NCI-H82 treated with DMSO at 0.1 percent for 48 hours (cell line): ENCODE measurements at regions not wholly inside any gene's neighbourhood (a gene's known extent, or its start where the extent isn't known, plus 50 kb on each side); places are given as distances from the start of the nearest gene placed in this dataset.

Source experiments
- DNase-seq: peaks from one replicate; lab custom pipeline; 2025; ENCODE audit not compliant: unreplicated experiment; lab: John Stamatoyannopoulos, UW

DNA sequence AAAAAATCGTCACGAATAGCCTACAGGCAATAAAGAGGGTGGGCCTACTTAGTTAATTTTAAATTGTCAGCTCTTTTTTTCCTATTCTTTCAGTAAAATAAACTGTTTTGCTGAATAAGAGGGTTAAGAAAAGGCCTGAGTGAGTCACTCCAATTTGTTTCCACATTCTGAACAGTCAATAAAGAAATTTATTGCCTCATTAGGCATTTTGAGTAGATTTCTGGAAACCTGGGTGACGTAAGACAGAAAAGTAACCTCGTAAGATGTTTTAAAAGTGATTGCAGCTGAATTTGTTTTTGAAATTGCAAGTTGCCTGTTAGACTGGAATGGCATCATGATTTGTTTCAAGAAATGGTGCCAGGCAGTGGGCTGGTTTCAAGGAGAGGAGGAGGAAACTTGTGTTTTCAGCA is 439.3 kb downstream of the USP25 start:
- no peak for DNase-seq

DNA sequence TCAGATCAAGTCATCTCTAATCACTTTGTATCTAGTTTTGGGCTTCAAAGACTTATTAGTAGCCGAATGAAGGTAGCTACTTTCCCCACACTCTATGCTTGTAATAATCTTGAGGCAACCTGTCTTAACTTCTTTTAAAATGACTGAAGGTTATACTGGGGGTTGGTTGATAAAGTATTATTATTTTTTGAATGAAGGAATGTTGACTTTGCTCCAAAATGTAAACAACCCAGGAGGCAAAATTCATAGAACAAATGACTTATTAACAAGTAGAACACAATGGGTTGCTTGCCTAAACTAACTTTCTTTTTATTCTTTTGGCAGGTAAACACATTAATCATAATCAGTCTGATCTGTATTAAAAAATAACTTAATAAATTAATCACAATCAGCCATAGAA is 440.0 kb downstream of the USP25 start:
- no peak for DNase-seq

DNA sequence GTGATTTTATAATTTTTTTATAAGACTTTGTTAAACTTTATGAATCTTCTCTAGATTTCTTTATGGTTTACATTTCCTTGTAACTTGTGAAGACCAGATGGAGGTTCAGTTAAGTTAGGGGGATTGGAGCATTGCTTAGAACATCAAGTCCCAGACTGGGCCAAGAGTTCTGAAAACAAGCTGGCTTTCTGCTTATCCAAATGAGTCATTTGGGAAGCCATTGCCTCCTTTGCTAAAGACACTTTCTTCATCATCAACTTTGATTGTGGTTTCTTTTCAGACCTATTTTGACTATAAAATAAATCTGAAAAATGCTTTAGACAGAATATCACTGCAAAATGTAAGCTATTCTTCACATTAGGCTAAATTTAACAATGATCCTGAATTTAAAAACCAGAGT is 446.8 kb downstream of the USP25 start:
- no peak for DNase-seq

DNA sequence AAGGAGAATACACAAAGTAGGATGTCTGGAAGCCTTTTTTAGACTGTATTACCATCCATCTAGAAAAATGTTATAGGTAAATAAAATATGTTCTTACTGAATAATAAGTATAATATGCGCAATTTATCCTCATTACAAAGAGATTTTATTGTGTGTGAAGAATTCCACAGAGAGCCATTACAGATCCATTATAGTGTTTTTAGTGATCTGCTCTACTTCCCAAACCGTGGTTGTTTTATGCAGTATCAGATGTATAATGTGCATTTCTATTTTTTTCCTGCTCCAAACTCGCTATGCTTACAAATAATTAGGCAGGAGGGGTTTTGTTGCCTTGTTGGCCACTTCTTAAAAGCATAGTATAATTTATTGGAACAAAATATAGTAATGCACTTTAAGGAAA is 447.8 kb downstream of the USP25 start:
- DNase-seq: no peak

DNA sequence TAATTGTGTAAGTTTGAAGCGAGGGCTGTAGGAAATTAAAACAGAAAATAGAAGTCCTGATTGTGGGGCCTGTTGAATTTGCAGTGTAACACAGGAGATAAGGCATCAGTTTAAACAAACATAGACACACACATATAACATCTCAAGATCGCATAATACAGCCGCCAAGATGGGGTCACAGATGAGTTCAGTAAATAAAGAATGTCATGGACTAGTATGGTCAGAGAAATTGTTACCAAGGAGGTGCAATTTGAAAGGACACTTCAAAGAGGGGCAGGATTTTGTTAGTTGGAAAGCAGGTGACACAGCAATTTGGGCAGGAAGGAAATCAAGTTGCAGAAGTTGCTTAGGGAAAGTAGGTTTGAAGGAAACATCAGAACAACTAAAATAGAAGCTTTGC is 450.0 kb downstream of the USP25 start:
- DNase-seq: no peak

DNA sequence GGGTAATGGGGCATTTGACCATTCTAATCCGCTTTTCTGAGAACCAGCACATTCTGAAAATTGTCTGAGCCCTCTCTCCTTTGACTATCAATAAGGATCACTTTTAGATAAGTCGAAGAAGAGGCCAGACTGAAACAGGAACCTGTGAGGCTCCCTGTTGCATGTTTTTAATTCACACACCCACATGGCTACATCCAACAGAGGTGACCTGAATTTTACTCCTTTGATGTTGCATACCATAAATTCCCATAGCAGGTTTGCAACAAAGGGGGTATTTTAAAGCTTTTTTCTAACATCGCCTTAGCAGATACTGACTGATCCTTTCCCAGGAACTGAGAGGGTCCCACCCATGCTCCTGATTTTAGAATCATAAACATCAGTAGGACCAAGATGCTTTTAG is 450.8 kb downstream of the USP25 start:
- DNase-seq: no peak

DNA sequence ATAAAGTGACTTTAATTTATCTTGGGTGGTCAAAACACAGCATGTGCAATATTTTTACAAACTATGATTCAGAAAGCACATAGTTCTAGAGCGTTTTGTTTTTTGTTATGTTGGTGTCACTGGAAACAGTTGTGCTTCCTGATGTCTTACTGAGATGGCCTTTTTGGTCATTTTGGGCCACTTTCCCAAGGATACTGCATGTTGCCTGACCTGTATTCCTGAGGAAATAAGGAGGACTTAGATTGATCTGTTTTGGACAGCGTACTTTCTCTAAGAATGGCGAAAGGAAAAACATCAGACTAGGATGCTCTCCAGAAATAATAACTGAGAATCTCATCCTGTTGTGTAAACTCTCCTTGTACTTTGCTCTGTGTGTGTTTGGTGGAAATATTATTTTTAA is 451.2 kb downstream of the USP25 start:
- no peak for DNase-seq

DNA sequence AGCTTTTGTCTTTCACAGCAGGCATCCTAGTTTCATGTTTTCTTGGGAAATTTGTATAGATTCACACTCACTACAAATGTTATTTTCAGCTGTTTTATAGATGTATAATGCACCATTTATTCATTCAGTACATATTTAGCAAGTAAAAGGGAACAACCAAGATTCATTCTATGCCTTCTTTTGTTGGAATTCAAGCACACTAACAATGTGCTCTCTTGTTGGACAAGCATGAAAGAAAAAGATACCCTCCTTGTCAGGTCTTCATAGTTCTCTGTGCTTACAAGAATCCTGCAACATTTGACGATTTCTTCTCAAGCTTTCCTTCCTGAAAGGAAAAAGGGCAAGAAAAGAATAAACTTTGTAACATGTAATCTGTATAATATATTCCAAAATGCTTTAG is 456.0 kb downstream of the USP25 start:
- no peak for DNase-seq

DNA sequence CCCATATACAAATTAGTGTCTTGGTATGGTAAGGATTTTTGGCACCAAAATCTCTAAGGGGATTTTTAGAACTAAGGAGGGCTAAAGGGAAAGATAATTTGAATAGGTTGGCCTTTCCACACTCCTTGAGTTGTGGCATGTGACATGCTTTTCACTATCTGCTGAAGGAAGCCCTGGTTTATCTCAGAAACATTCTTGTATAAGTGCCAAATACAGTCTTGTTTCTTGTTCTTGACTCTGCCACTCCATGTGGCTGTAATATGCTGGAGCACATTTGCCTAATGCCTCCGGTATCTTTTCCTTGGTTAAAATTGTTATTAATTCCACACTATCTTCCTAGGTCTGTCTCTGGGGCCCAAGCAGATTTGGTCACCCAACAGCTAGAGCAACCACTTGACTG is 457.0 kb downstream of the USP25 start:
- no peak for DNase-seq

DNA sequence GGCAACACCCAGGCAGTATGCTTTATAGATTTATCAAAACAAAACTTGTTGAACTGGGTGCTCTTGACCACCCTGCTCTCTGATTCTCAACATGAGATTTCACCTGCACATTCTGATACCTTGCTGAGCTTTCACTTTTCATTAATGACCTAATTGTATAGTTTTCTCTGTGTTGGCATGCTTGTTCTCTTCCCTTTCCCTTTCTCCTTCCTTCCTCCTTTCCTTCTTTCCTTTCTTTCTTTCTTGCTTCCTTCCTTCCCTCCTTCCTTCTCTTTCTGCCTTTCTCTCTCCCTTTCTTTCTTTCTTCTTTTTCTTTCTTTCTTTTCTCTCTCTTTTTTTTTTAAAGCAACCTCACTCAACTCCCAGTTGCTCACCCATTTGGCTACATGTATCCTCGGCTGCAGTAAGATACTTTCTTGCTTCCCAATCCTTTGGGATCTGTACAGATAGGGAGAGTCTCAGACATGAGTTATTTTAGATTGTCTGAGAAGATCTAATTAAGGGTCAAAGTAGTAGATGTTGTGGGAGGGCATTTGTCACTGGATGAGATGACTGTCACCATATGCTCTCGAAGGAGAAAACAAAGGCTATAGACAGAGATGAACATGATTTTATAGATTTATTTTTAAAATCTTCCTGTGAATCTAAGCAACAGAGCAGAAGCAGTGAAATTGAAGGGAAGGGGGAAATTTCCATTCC is 458.0 kb downstream of the USP25 start:
- DNase-seq: peak; percentile 92

DNA sequence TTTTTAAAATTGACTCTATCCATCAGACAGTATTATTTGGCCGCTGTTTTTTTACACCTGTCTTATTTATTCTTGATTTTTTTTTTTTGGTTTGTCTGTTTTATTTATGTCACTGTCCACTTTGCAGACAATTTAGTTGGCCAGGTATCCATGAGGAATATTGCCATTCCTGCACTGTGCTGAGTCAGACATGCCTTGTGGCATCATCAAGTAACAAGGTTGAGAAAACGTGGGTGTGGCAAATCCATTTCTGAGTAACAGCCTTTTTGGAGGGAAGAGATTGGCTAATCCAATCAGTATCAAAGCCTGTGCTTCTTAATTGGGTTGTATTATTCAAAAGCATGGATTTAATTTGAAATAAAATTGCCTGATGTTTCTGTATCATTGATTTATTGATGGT is 463.1 kb downstream of the USP25 start:
- DNase-seq: peak; percentile 68

DNA sequence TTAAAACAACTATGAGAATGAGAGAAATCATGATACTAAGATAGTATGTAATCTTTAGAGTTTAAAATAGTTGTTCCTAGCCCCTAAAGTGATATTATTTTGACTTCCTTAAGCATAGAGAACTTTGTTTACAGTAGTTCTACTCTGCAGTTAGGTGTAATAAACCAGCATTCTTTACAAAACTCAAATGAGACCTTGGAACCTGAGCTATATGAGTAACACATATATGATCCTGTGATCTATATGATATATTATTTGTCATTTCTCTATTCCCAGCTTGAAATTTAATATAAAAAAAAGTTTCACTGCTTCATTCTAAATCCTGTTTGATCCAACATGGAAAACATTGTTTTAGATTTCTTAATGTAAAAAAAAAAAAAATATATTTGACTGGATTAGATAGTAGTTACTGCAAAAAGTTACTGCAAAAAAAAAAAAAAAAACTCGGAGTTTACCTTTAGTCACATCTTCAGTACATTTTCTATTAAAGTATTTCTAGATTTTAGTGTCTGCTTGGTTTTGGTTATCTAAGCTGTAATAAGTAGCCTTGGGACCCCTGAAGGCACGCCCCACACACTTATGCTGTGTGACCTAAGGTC is 463.8 kb downstream of the USP25 start:
- no peak for DNase-seq

DNA sequence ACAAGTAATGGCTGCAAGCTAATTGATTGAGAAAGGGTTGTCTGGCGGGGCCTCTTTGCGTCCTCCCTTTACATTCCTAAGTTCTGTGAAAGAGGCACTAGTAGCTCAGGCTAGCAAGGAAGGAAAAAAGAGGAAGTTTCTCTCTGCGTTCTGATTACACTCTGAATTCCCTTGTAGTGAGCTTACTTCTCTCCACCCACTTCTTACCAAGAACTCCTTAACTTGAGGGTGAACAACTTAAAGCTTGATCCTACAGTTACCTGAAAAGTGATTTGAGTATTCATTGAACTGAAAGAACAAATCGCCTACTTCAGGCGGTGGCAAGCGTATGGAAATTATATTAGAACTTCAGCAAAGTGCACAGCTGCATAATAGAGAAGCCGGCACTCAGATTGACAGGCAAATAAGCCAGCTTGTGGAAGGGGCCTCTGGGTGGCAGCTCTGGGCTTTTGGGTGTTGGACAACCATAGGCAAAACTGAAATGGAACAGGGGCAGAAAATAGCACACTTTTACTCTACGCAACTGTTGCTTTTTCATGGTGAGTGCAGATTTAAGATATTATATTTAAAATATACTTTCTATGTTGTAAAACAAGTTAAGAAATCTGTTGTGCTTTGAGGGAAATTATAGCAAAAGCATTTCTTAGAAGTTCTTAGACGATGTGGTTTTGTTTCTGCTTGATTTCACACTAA is 464.5 kb downstream of the USP25 start:
- peak; percentile 79 for DNase-seq

DNA sequence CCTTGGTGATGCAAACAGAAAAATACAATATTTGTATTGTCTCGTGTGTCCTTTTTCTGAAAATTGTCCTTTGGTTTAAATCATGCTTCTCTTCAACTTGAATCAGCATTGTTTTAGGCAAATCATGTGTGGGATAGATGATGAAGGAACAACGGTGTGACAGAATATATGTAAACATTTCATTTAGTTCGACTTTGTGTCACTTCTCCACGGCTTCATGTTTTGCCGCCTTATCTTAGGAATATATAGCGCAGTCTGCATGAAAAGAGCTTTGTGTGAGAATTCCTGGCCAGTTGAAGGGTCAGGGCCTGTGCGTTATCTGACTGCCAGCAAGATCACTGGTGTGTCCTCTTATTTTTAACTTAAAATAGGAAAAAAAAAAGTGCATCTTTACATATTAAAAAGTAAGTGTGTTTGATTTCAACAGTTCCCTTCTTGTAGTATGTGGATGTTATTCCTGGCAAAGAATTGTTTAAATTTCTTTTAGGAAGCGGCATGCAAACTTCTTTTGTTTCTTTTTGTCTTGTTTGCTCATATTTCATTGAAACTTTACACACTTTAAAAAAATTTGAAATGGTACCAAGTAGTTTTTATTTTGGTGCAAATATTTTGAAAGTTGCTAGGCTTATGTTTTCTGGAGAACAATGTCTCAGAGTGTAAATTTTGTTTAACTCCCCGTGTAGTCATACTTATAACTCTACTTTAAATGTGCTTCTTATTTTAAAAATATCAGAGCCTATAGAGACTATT is 465.2 kb downstream of the USP25 start:
- no peak for DNase-seq

DNA sequence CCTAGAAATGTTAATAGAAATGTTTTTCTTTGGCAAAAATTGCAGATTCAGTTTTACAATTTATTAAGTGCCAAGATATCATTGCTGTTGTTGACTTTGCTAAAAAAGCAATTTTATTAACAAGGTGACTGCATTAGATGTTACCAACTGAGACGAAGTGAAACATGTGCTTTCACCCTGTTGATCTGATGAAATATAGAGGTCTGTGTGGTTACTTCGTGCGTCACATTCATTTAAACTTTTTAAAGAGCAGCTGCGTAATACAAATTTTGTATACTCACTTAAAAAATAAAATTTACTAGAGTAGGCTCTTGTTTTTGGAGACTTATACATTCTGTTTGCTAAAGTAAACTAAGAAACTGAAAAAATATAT is 465.7 kb downstream of the USP25 start:
- peak; percentile 24 for DNase-seq

DNA sequence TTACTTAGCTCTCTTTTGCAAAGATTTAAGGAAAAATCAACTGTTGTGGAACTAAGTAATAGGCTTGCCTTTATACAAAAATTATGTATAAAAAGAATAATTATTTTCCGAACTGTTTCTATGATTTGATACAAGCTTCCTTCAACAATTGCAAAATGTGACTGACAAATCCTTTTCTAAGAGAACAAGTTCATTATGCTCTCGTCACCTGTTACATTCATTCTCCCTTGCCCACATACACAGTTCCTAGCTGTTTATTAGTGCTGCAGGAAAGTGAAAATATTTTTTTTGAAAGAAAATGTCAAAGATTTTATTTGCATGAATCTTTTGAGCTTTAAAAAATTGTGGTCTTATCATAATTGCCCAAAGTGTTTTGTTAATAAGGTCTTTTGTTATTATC is 466.2 kb downstream of the USP25 start:
- DNase-seq: no peak

DNA sequence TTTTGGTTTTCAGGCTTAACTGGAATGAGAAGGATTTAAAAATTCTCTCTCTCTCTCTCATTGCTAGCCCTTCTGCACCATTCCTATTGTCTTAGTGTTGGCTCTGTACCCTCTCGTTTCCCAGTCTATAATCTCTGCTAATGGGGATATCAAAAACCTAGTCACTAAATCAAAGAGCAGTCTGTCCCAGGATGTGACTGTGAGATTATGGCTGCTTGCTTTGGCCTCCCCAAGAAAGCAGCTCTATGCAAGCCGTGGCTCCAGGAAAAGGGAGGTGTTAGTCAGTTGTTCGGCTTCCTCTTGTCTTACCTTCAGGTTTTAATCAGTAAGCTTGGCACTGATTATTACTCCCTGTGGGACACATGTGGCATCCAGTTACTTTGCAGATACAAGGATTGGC is 468.8 kb downstream of the USP25 start:
- peak; percentile 79 for DNase-seq

DNA sequence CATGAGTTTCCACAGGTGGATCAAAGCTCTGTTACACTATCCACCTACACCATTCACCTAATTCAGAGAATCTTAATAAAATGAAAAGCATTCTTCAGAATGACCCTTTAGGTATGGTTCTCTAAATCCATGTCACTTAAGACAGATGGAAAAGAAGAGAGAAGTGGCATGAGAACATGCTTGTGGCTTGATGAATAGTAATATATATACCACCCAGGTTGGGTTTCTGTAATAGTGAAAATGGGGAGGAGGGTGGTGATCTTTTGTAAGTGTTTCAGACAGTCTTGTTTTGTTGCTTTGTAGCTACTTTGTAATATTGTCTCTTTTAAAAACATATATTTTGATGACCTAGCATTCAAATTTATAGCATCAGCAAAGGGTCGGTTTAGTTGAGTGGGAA is 469.8 kb downstream of the USP25 start:
- DNase-seq: no peak

DNA sequence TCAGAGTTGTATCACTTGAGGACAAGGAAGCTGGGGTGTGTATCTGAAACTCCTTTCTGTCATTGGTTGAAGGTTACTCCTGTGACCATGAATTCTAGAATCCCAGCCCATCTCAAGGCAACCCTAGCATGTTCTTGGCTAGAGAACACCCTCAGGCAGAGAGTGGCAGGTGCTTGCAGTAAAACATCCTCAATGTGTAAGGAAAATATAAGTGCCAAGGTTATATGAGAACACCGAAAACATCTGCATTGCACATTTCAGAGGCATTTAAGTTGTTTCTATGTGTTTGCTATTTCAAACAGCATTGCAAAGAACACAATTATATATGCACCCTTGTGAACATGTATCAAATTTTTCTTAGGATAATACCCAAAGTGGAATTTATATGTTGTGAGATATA is 471.9 kb downstream of the USP25 start:
- no peak for DNase-seq

DNA sequence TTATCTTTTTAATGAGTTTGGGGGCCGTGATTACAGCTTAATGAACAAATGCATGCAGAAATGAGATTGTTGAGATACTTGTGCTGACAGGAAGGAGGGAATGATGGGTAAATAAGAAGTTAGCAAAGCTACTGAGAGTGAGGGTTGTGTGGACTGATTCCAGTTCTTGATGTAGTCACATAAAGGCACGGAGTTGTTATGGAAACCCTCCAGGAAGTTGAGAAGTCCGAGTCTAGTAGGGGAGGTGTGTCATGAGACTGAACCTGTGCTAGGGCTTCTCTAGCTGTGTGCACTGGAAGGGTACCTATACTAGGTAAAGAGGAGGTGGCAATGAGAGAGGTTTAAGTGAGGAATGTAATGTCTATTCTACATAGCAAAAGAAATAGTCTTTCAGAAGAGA is 475.7 kb downstream of the USP25 start:
- no peak for DNase-seq

DNA sequence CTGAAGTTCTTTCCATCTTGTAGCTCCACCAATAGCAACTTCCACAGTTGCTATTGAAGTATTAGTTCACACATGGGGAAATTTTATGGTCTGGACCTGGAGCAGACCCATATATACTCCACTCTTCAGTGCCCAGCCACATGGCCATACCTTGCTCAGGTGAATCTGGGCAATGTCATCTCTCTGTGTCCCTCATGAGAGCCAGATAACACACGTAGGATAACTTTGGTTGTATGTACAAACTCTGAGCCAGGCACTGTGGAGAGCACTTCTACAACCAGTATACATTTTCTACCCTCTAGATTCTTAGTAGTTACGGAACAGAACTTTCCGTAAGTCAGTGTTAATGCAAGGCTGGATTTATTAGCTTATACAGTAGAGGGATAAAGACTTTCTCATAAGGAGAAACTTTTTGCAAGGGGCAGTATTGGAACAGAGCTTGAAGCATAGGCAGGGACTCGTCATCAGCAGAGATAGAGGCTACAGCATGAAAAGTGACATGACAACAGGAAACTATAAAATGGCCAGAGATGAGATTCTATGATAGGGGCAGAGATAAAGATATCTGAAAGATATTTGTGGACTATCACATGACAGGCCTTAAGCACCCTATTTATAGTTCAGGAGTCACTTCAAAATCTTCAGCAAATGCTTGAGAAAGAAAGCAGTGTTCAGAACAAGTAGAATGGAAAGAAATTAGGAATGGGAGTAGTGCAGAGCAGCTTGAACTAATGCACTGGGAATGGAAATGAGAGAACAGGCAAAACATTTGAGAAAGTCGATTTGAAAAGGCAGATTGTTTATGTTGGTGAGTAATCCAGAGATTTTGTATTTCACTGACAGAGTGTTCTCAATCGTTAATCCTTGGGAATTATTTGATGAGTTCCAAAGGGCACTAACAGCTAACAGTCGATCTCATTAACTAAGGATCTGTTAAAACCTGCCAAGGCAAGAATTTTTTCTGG is 481.8 kb downstream of the USP25 start:
- peak; percentile 67 for DNase-seq
